Right lobe of liver (tissue), 6 donors: ENCODE measurements at regions not wholly inside any gene's neighbourhood (a gene's known extent, or its start where the extent isn't known, plus 50 kb on each side); places are given as distances from the start of the nearest gene placed in this dataset.

Source experiments
- ATAC-seq, 4 donors: fragments of 200-7000 bp; cut with Tn5 transposase; one replicate each; pipeline ENCODE4 v1.9.1; 2020; ENCODE audit warnings: mild to moderate bottlenecking in 4 of 4, moderate library complexity in 4 of 4
- DNase-seq, 3 donors: peaks; one replicate each; pipeline ENCODE4 v3.0.0-alpha.2; 2020
- H3K27ac ChIP-seq, 3 donors: fragments of 200-600 bp; one replicate each; pipeline ENCODE4 v1.8.0; 2022
- H3K27me3 ChIP-seq, 2 donors: fragments of 200-600 bp; one replicate each; pipeline ENCODE4 v1.8.0; 2022
- H3K36me3 ChIP-seq, 4 donors: fragments of 200-600 bp; sonication (generic) in 1 of 4; one replicate each; pipeline versions ENCODE4 v1.5.1 to v1.8.0; 2017 to 2022; ENCODE audit warnings: control low read depth in 1 of 4
- H3K4me1 ChIP-seq, 4 donors: fragments of 200-600 bp; sonication (generic) in 1 of 4; one replicate each; pipeline versions ENCODE4 v1.5.1 to v1.8.0; 2017 to 2022; ENCODE audit warnings: control low read depth in 1 of 4
- H3K4me3 ChIP-seq, 3 donors: fragments of 200-600 bp; one replicate each; pipeline ENCODE4 v1.8.0; 2022
- H3K9me3 ChIP-seq, 4 donors: fragments of 200-600 bp; sonication (generic) in 1 of 4; one replicate each; pipeline versions ENCODE4 v1.5.1 to v1.8.0; 2017 to 2022; ENCODE audit warnings: control low read depth in 1 of 4
- CTCF ChIP-seq, 4 donors: fragments of 200-600 bp in 3 of 4; fragments of 450-650 bp in 1 of 4; IDR thresholded peaks; one replicate each; pipeline versions ENCODE4 v1.5.1 to v1.8.0; 2016 to 2022; ENCODE audit warnings: antibody characterized with exemption in 4 of 4, mild to moderate bottlenecking in 2 of 4
- POLR2A ChIP-seq: fragments of 450-650 bp; IDR thresholded peaks from one replicate; pipeline ENCODE4 v1.6.1; 2017; ENCODE audit warnings: antibody characterized with exemption, mild to moderate bottlenecking
- WGBS: methylation state at CpG from one replicate; pipeline ENCODE4 v1.1.6; 2018; ENCODE audit warnings: low coverage, low lambda C conversion rate; ENCODE audit not compliant: insufficient coverage; ENCODE audit errors: missing lambda C conversion rate; 5-methylcytosine and 5-hydroxymethylcytosine counted together
- intact Hi-C, 2 donors: fragments of 100-400 bp; cut with DNase I; formaldehyde crosslinking; loops; one replicate each; pipeline versions ENCODE4 v1.11.2 to v1.14.1; 2022
- donor health status: DM: no; HTN: yes; CAD: no.
- donor health status: DM: no; HTN: no; CAD: no.
- donor health status: DM: no; HTN: no; CAD: no.
- donor health status: DM: no; HTN: yes; CAD: no.
- donor health status: DM: no; HTN: yes; CAD: no.

- no peak for DNase-seq
- Histone ChIP-seq H3K4me3 (no peak overlapping the region), H3K36me3 (no peaks in the 10 kb centered on the region), H3K27me3 (no peaks in the 10 kb centered on the region), H3K9me3 (no peaks in the 10 kb centered on the region), H3K27ac (no peak overlapping the region), H3K4me1 (no peaks in the 10 kb centered on the region)
- intact Hi-C loops, result no loop called here
- no peak for TF ChIP-seq POLR2A
- no peak for TF ChIP-seq CTCF (IDR thresholded peaks at IDR 0.05)
- WGBS, result 69% methylated on average over 2 of the region's 2 CpGs
- ATAC-seq, result no peak
Measured at GRCh38 chr15:87620393-87620792, 636.1 kb downstream of the NTRK3 start.

- Histone ChIP-seq H3K4me3 (no peak overlapping the region), H3K27me3 (no peaks in the 10 kb centered on the region), H3K4me1 (no peaks in the 10 kb centered on the region), H3K9me3 (no peaks in the 10 kb centered on the region), H3K27ac (no peak overlapping the region), H3K36me3 (no peaks in the 10 kb centered on the region)
- TF ChIP-seq CTCF (IDR thresholded peaks at IDR 0.05) (no peak), POLR2A (no peak)
- 73% methylated on average over 9 of the region's 9 CpGs for WGBS
- ATAC-seq (peak in 1 of 4 donors; percentile 28), DNase-seq (no peak)
- intact Hi-C loops, result no loop called here
Measured at GRCh38 chr15:87619161-87619960, 637.2 kb downstream of the NTRK3 start.

GRCh38 chr15:87618203-87618725, 638.3 kb downstream of the NTRK3 start:
- 33% methylated on average over 4 of the region's 4 CpGs for WGBS

GRCh38 chr15:87614704-87615103, 641.8 kb downstream of the NTRK3 start:
- no peaks in the 10 kb centered on the region for H3K4me1 ChIP-seq
- TF ChIP-seq POLR2A (no peak), CTCF (IDR thresholded peaks at IDR 0.05) (no peak)
- H3K9me3 ChIP-seq, result no peaks in the 10 kb centered on the region
- no peak for ATAC-seq
- intact Hi-C loops, result no loop called here
- DNase-seq, result no peak
- WGBS, result 55% methylated on average over 9 of the region's 9 CpGs
- no peak overlapping the region for H3K4me3 ChIP-seq
- H3K27me3 ChIP-seq, result no peaks in the 10 kb centered on the region
- H3K27ac ChIP-seq, result no peak overlapping the region
- no peaks in the 10 kb centered on the region for H3K36me3 ChIP-seq

More at GRCh38 chr15:87618203-87618725, 638.3 kb downstream of the NTRK3 start:
- no peaks in the 10 kb centered on the region for H3K36me3 ChIP-seq
- no peaks in the 10 kb centered on the region for H3K27me3 ChIP-seq
- H3K27ac ChIP-seq, result no peak overlapping the region
- no peak for TF ChIP-seq POLR2A
- no peak for TF ChIP-seq CTCF (IDR thresholded peaks at IDR 0.05)
- intact Hi-C loops, result no loop called here
- ATAC-seq, result no peak
- H3K4me3 ChIP-seq, result no peak overlapping the region
- H3K9me3 ChIP-seq, result no peaks in the 10 kb centered on the region
- no peak for DNase-seq
- no peaks in the 10 kb centered on the region for H3K4me1 ChIP-seq
